H1 (cell line): ENCODE measurements at regions not wholly inside any gene's neighbourhood (a gene's known extent, or its start where the extent isn't known, plus 50 kb on each side); places are given as distances from the start of the nearest gene placed in this dataset.
"Not testable (repeated sequence)": the region's sequence is repeated elsewhere in the genome, so short reads cannot be mapped to it uniquely, and the experiment has no call there.

Experiments
- CTCF ChIA-PET: fragments of 300-600 bp; sonication (Branson Sonifier 250); formaldehyde crosslinking; loops from one replicate; lab custom pipeline; 2021; ENCODE audit not compliant: partially characterized antibody; lab: Charles Lee
- POLR2A ChIA-PET: fragments of 300-600 bp; sonication (Branson Sonifier 250); formaldehyde crosslinking; loops from one replicate; lab custom pipeline; 2021; ENCODE audit warnings: inconsistent platforms; ENCODE audit not compliant: partially characterized antibody; lab: Charles Lee
- DNase-seq, 2 experiments: peaks; one replicate each; pipeline versions ENCODE4 v3.0.0 to v3.0.0-alpha.2; 2010 to 2022; ENCODE audit warnings: low spot score in 2 of 2, low read depth in 1 of 2, mixed read lengths in 1 of 2
- FAIRE-seq: peaks from 2 replicates; lab custom pipeline; 2011; peaks lifted over from hg19 to GRCh38; lab: Jason Lieb, UNC
- H2AFZ ChIP-seq: 2 replicates; pipeline ENCODE4 v1.8.1; 2012; ENCODE audit warnings: low read length, inconsistent platforms
- H2AK5ac ChIP-seq: 2 replicates; pipeline ENCODE4 v1.6.1; 2013; ENCODE audit warnings: low read depth, low read length
- H2BK120ac ChIP-seq: replicated peaks from 2 replicates; pipeline ENCODE3; 2013; ENCODE audit warnings: low read depth, low read length, inconsistent platforms
- H2BK12ac ChIP-seq: 2 replicates; pipeline ENCODE4 v1.6.1; 2013; ENCODE audit warnings: low read depth, low read length
- H2BK15ac ChIP-seq: 2 replicates; pipeline ENCODE4 v1.6.1; 2013; ENCODE audit warnings: low read length
- H2BK20ac ChIP-seq: 2 replicates; pipeline ENCODE4 v1.6.1; 2013; ENCODE audit warnings: low read length
- H2BK5ac ChIP-seq: 2 replicates; pipeline ENCODE4 v1.6.1; 2013; ENCODE audit warnings: low read depth, low read length
- H3K14ac ChIP-seq: 2 replicates; pipeline ENCODE4 v1.6.1; 2013; ENCODE audit warnings: inconsistent platforms; ENCODE audit not compliant: insufficient read length
- H3K18ac ChIP-seq: 2 replicates; pipeline ENCODE4 v1.6.1; 2013; ENCODE audit warnings: low read length; ENCODE audit errors: extremely low read depth
- H3K23ac ChIP-seq: 2 replicates; pipeline ENCODE4 v1.6.1; 2013; ENCODE audit warnings: inconsistent platforms; ENCODE audit not compliant: insufficient read length
- H3K23me2 ChIP-seq: 2 replicates; pipeline ENCODE4 v1.6.1; 2013; ENCODE audit warnings: low read depth, low read length
- H3K27ac ChIP-seq: 2 replicates; pipeline ENCODE4 v1.6.1; 2011; ENCODE audit warnings: low read depth, low read length, inconsistent platforms
- H3K27me3 ChIP-seq, 4 experiments: replicated peaks in 1 of 4; 1 replicate in 1 of 4; 2 replicates in 3 of 4; pipeline versions ENCODE4 v1.6.1 to v1.8.1; 2011 to 2013; ENCODE audit warnings: low read length in 3 of 4, mild to moderate bottlenecking in 3 of 4, inconsistent platforms in 2 of 4, mixed read lengths in 2 of 4, moderate library complexity in 1 of 4; ENCODE audit not compliant: control insufficient read depth in 3 of 4, insufficient read depth in 3 of 4; ENCODE audit errors: extremely low read depth in 1 of 4
- H3K36me3 ChIP-seq, 4 experiments: 2 replicates each; pipeline versions ENCODE4 v1.6.1 to v1.8.1; 2011 to 2013; ENCODE audit warnings: mild to moderate bottlenecking in 4 of 4, low read length in 3 of 4, moderate library complexity in 2 of 4, control low read depth in 1 of 4, inconsistent platforms in 1 of 4; ENCODE audit not compliant: insufficient read depth in 4 of 4, control insufficient read depth in 2 of 4
- H3K4ac ChIP-seq: replicated peaks from 2 replicates; pipeline ENCODE3; 2013; ENCODE audit warnings: low read length, low read depth, mixed read lengths, inconsistent platforms; ENCODE audit not compliant: insufficient read length
- H3K4me1 ChIP-seq, 4 experiments: replicated peaks in 1 of 4; 1 replicate in 1 of 4; 2 replicates in 3 of 4; pipeline versions ENCODE4 v1.6.1 to v1.8.1; 2011 to 2013; ENCODE audit warnings: low read length in 3 of 4, inconsistent platforms in 2 of 4, mixed read lengths in 1 of 4; ENCODE audit not compliant: insufficient read depth in 4 of 4, control insufficient read depth in 3 of 4
- H3K4me2 ChIP-seq, 2 experiments: 2 replicates each; pipeline versions ENCODE4 v1.6.1 to v1.8.1; 2011 to 2013; ENCODE audit warnings: low read depth in 2 of 2, low read length in 2 of 2, control low read depth in 1 of 2, inconsistent platforms in 1 of 2, mild to moderate bottlenecking in 1 of 2; ENCODE audit not compliant: insufficient read depth in 1 of 2
- H3K4me3 ChIP-seq, 4 experiments: fragments of 200-600, 300-600 bp in 1 of 4; sonication (generic), shearing (Covaris generic), sonication (Bioruptor Twin) in 1 of 4; 2 replicates each; pipeline versions ENCODE4 v1.5.1 to v1.8.1; 2011 to 2016; ENCODE audit warnings: low read length in 4 of 4, low read depth in 3 of 4, control low read depth in 2 of 4, inconsistent platforms in 2 of 4, mild to moderate bottlenecking in 2 of 4, mixed read lengths in 1 of 4, moderate library complexity in 1 of 4; ENCODE audit not compliant: insufficient read depth in 2 of 4; ENCODE audit errors: extremely low read depth in 1 of 4
- H3K56ac ChIP-seq: replicated peaks from 2 replicates; pipeline ENCODE3; 2013; ENCODE audit warnings: low read depth, mild to moderate bottlenecking, mixed read lengths, low read length, inconsistent platforms; ENCODE audit not compliant: insufficient read length
- H3K79me1 ChIP-seq: 2 replicates; pipeline ENCODE4 v1.6.1; 2013; ENCODE audit warnings: low read depth, low read length, control low read depth
- H3K79me2 ChIP-seq, 2 experiments: 2 replicates each; pipeline versions ENCODE4 v1.6.1 to v1.8.1; 2012 to 2013; ENCODE audit warnings: low read length in 2 of 2, mild to moderate bottlenecking in 2 of 2, inconsistent platforms in 1 of 2; ENCODE audit not compliant: insufficient read depth in 2 of 2, control insufficient read depth in 1 of 2
- H3K9ac ChIP-seq, 4 experiments: replicated peaks in 1 of 4; 1 replicate in 1 of 4; 2 replicates in 3 of 4; pipeline versions ENCODE4 v1.6.1 to v1.8.1; 2011 to 2013; ENCODE audit warnings: low read depth in 3 of 4, low read length in 3 of 4, control low read depth in 2 of 4, mild to moderate bottlenecking in 2 of 4, moderate library complexity in 2 of 4, inconsistent platforms in 1 of 4; ENCODE audit errors: extremely low read depth in 1 of 4
- H3K9me3 ChIP-seq, 2 experiments: 2 replicates each; pipeline versions ENCODE4 v1.6.1 to v1.8.1; 2012 to 2013; ENCODE audit warnings: mild to moderate bottlenecking in 2 of 2, moderate library complexity in 2 of 2, control low read depth in 1 of 2, inconsistent platforms in 1 of 2, low read depth in 1 of 2, low read length in 1 of 2, mixed read lengths in 1 of 2; ENCODE audit not compliant: insufficient read depth in 2 of 2
- H4K20me1 ChIP-seq, 2 experiments: replicated peaks in 1 of 2; 2 replicates each; pipeline versions ENCODE3 to v1.8.1; 2011 to 2013; ENCODE audit warnings: inconsistent platforms in 2 of 2, low read length in 2 of 2, mild to moderate bottlenecking in 1 of 2; ENCODE audit not compliant: insufficient read depth in 2 of 2, control insufficient read depth in 1 of 2
- H4K5ac ChIP-seq: 2 replicates; pipeline ENCODE4 v1.6.1; 2013; ENCODE audit warnings: low read length, low read depth, mixed read lengths, inconsistent platforms; ENCODE audit not compliant: insufficient read length
- H4K8ac ChIP-seq: 2 replicates; pipeline ENCODE4 v1.8.0; 2013; ENCODE audit warnings: mild to moderate bottlenecking, moderate library complexity, low read length, inconsistent platforms; ENCODE audit not compliant: insufficient read depth; ENCODE audit errors: extremely low read depth
- H4K91ac ChIP-seq: replicated peaks from 2 replicates; pipeline ENCODE3; 2013; ENCODE audit warnings: low read length, mixed read lengths, inconsistent platforms; ENCODE audit not compliant: insufficient read length
- WGBS, 2 experiments: shearing (Covaris generic) in 1 of 2; methylation state at CpG; one replicate each; pipeline versions ENCODE4 v1.1.6 to v1.1.7; 2013 to 2015; ENCODE audit warnings: low lambda C conversion rate in 2 of 2, mixed read lengths in 2 of 2, inconsistent platforms in 1 of 2, low coverage in 1 of 2, missing lambda C conversion rate in 1 of 2; ENCODE audit not compliant: insufficient replicate concordance in 2 of 2, insufficient coverage in 1 of 2, insufficient read length in 1 of 2; ENCODE audit errors: extremely low coverage in 1 of 2, missing lambda C conversion rate in 1 of 2; 5-methylcytosine and 5-hydroxymethylcytosine counted together

GRCh38 chr17:46414559-46414958, 53.0 kb upstream of the ARL17B start:
- H2BK120ac ChIP-seq, H2BK15ac ChIP-seq, H3K23ac ChIP-seq, H3K14ac ChIP-seq, H3K9me3 ChIP-seq, H3K4ac ChIP-seq, H2BK20ac ChIP-seq, H4K20me1 ChIP-seq, H2AK5ac ChIP-seq, FAIRE-seq, H3K4me3 ChIP-seq, H3K23me2 ChIP-seq, H4K91ac ChIP-seq, H3K27me3 ChIP-seq, H2BK5ac ChIP-seq, H3K9ac ChIP-seq, H3K18ac ChIP-seq, H2AFZ ChIP-seq, H3K56ac ChIP-seq, H4K5ac ChIP-seq, H3K4me1 ChIP-seq, H4K8ac ChIP-seq, H3K27ac ChIP-seq, H3K4me2 ChIP-seq, CTCF ChIA-PET, H3K79me2 ChIP-seq, POLR2A ChIA-PET, H3K79me1 ChIP-seq, DNase-seq, H2BK12ac ChIP-seq, H3K36me3 ChIP-seq: not testable (repeated sequence)
- WGBS, 2 experiments, result no CpG with 5 or more reads among the region's 3 CpGs

- POLR2A ChIA-PET, H3K23me2 ChIP-seq, H2AK5ac ChIP-seq, H3K4ac ChIP-seq, H4K91ac ChIP-seq, H3K79me1 ChIP-seq, H2BK15ac ChIP-seq, H4K5ac ChIP-seq, H3K9me3 ChIP-seq, H4K8ac ChIP-seq, H2BK20ac ChIP-seq, H2BK5ac ChIP-seq, H3K14ac ChIP-seq, H3K79me2 ChIP-seq, H3K4me3 ChIP-seq, H3K23ac ChIP-seq, H3K36me3 ChIP-seq, H3K27ac ChIP-seq, H3K4me1 ChIP-seq, H2BK12ac ChIP-seq, CTCF ChIA-PET, H3K56ac ChIP-seq, H3K18ac ChIP-seq, H4K20me1 ChIP-seq, H3K27me3 ChIP-seq, H2BK120ac ChIP-seq, FAIRE-seq, H3K4me2 ChIP-seq, DNase-seq, H2AFZ ChIP-seq, H3K9ac ChIP-seq: not testable (repeated sequence)
- WGBS, 2 experiments, result 95% methylated on average over 3 of the region's 4 CpGs; no CpG with 5 or more reads in 1 of the 2 experiments
Measured at GRCh38 chr17:46412156-46412555, 50.6 kb upstream of the ARL17B start.
